ENCODE measurements at regions not wholly inside any gene's neighbourhood (a gene's known extent, or its start where the extent isn't known, plus 50 kb on each side); places are given as distances from the start of the nearest gene placed in this dataset.

DNA sequence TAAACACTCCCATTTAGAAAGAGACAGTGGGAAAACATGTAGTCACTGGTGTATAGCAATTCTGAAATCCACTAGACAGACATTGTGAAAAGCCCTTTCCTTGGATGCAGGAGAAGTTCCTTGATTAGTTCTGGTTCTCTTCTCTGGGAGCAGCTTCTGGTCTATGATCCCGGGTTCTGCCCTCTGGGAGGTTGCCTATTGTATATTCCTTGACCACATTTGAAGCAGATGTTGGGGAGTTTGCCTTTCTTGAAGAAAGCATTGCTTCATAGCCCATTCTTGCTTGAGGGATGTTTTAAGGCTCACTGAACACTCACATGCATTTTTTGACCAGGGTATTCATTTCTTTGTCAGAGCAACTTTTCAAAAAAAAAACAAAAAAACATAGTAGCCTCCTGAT lies 211.9 kb downstream of the NDFIP2 start:
- TF ChIP-seq, protein P1, sequence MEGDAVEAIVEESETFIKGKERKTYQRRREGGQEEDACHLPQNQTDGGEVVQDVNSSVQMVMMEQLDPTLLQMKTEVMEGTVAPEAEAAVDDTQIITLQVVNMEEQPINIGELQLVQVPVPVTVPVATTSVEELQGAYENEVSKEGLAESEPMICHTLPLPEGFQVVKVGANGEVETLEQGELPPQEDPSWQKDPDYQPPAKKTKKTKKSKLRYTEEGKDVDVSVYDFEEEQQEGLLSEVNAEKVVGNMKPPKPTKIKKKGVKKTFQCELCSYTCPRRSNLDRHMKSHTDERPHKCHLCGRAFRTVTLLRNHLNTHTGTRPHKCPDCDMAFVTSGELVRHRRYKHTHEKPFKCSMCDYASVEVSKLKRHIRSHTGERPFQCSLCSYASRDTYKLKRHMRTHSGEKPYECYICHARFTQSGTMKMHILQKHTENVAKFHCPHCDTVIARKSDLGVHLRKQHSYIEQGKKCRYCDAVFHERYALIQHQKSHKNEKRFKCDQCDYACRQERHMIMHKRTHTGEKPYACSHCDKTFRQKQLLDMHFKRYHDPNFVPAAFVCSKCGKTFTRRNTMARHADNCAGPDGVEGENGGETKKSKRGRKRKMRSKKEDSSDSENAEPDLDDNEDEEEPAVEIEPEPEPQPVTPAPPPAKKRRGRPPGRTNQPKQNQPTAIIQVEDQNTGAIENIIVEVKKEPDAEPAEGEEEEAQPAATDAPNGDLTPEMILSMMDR (IDR thresholded peaks at IDR 0.05; ENCODE audit: unreplicated experiment), result no peak
- no peak for DNase-seq (ENCODE audit: low spot score in 2 of 2, unreplicated experiment in 2 of 2)
- Mint-ChIP-seq H3K4me3 (no peak overlapping the region), H3K27ac (no peak overlapping the region), H3K4me1 (peaks cover 18% of the 10 kb centered on the region), H3K9me3 (peaks cover 10% of the 10 kb centered on the region), H3K27me3 (ENCODE audit: low read depth) (no peaks in the 10 kb centered on the region), H3K36me3 (no peaks in the 10 kb centered on the region)

DNA sequence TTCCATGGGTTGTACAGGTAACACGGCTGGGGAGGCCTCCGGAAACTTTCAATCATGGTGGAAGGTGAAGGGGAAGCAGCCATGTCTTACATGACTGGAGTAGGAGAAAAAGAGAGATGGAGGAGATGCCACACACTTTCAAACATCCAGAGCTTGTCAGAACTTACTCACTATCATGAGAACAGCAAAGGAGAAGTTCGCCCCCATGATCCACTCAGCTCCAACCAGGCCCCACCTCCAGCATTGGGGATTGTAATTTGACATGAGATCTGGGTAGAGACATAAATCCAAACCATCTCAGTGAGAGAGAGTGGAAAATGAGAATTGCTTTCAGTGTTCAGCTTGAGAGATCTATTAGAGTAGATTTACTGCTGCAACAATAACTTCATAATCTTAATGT lies 210.9 kb downstream of the NDFIP2 start:
- H3K9me3 Mint-ChIP-seq, result peaks cover 11% of the 10 kb centered on the region
- no peaks in the 10 kb centered on the region for H3K27me3 Mint-ChIP-seq (ENCODE audit: low read depth)
- H3K36me3 Mint-ChIP-seq, result no peaks in the 10 kb centered on the region
- TF ChIP-seq, protein P1 (IDR thresholded peaks at IDR 0.05; ENCODE audit: unreplicated experiment), result no peak
- no peak for DNase-seq (ENCODE audit: low spot score in 2 of 2, unreplicated experiment in 2 of 2)
- peaks cover 18% of the 10 kb centered on the region for H3K4me1 Mint-ChIP-seq
- no peak overlapping the region for H3K4me3 Mint-ChIP-seq
- no peak overlapping the region for H3K27ac Mint-ChIP-seq

DNA sequence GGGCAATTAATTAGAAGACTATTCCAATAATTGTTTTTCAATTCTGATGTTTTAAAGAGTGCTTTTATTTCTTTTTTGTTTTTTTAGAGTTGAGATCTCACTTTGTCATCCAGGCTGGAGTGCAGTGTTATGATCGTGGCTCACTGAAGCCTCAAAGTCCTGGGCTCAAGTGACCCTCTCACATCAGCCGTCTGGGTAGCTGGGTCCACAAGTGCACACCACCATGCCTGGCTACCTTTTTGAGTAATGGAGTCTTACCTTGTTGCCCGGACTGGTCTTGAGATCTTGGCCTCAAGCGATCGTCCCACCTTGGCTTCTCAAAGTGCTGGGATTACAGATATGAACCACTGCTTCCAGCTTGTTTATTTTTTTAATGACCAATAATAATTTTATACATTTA lies 207.8 kb downstream of the NDFIP2 start:
- Mint-ChIP-seq H3K27me3 (ENCODE audit: low read depth) (no peaks in the 10 kb centered on the region), H3K4me1 (peaks cover 18% of the 10 kb centered on the region), H3K4me3 (no peak overlapping the region), H3K36me3 (peaks cover 2% of the 10 kb centered on the region), H3K9me3 (peaks cover 8% of the 10 kb centered on the region), H3K27ac (no peak overlapping the region)
- DNase-seq (ENCODE audit: low spot score in 2 of 2, unreplicated experiment in 2 of 2), result no peak
- TF ChIP-seq, protein P1 (IDR thresholded peaks at IDR 0.05; ENCODE audit: unreplicated experiment), result no peak

DNA sequence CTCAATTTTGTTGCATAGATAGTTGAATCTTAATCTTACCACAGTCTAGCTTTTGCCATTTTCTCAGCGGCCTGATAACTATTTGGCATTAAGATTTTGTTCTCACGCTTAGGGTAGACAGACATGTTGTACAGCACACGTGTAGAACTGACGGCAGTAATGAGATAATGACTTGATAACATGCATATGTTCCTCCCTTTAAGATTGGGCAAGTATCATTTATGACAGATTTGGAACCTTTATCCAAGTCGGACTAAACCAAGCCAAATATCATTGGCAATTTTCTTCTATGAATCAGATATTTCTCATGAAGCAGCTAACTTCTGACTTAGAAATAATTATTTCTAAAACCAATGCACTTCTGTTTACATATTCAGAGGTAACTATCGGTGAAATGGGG lies 205.5 kb downstream of the NDFIP2 start:
- TF ChIP-seq, protein P1 (IDR thresholded peaks at IDR 0.05; ENCODE audit: unreplicated experiment), result no peak
- Mint-ChIP-seq H3K36me3 (peaks cover 6% of the 10 kb centered on the region), H3K4me3 (no peak overlapping the region), H3K27me3 (ENCODE audit: low read depth) (no peaks in the 10 kb centered on the region), H3K4me1 (no peaks in the 10 kb centered on the region), H3K27ac (no peak overlapping the region), H3K9me3 (peaks cover 16% of the 10 kb centered on the region)
- DNase-seq (ENCODE audit: low spot score in 2 of 2, unreplicated experiment in 2 of 2), result no peak

DNA sequence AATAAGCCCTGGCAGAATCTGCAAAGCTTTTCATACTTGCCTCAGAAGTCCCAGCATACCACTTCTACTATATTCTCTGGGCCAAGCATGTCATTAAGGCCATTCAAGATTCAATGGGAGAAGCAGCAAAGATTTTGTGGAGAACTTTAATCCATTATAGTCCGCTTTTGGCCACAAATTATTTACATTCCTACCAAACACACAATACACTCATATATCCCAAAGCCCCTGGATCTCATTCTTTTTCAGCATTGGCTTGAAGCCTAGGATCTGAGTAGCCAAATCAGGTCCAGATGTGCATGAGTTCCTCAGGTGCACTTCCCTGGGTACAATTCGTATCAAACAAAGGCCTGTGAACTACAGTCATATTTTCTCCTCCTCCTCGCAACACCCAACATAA lies 203.4 kb downstream of the NDFIP2 start:
- Mint-ChIP-seq H3K4me1 (peaks cover 10% of the 10 kb centered on the region), H3K27ac (no peak overlapping the region), H3K36me3 (peaks cover 6% of the 10 kb centered on the region), H3K9me3 (peaks cover 16% of the 10 kb centered on the region), H3K27me3 (ENCODE audit: low read depth) (no peaks in the 10 kb centered on the region), H3K4me3 (no peak overlapping the region)
- DNase-seq (ENCODE audit: low spot score in 2 of 2, unreplicated experiment in 2 of 2), result no peak
- TF ChIP-seq, protein P1 (IDR thresholded peaks at IDR 0.05; ENCODE audit: unreplicated experiment), result no peak

DNA sequence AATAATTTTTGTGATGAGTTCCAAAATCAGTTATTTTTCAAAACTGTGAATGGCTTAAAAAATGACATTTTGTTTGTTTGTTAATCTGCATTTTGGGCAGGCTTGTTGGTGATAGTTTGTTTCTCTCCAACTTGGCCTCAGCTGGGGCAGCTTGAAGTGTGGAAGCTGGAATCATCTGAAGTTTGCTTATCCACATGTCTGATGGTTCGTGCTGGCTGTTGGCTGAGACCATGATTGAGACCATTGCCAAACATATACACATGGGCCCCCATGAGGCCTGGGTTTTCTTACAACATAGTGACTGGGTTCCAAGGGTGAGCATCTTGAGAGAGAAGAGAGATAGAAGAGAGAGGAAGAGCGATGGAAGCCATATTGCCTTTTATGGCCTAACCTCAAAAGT lies 201.2 kb downstream of the NDFIP2 start:
- Mint-ChIP-seq H3K27ac (no peak overlapping the region), H3K36me3 (peaks cover 6% of the 10 kb centered on the region), H3K9me3 (peaks cover 13% of the 10 kb centered on the region), H3K4me1 (peaks cover 25% of the 10 kb centered on the region), H3K27me3 (ENCODE audit: low read depth) (no peaks in the 10 kb centered on the region), H3K4me3 (no peak overlapping the region)
- TF ChIP-seq, protein P1 (IDR thresholded peaks at IDR 0.05; ENCODE audit: unreplicated experiment), result no peak
- no peak for DNase-seq (ENCODE audit: low spot score in 2 of 2, unreplicated experiment in 2 of 2)
